Femur (tissue), 1 donor: ENCODE measurements at regions not wholly inside any gene's neighbourhood (a gene's known extent, or its start where the extent isn't known, plus 50 kb on each side); places are given as distances from the start of the nearest gene placed in this dataset.
"Not testable (repeated sequence)": the region's sequence is repeated elsewhere in the genome, so short reads cannot be mapped to it uniquely, and the experiment has no call there.

ENCODE experiments used
- DNase-seq: peaks from one replicate; pipeline ENCODE4 v3.0.0-alpha.2; 2017

GRCh38 chr3:87564438-87564837, 288.1 kb upstream of the POU1F1 start:
- no peak for DNase-seq

GRCh38 chr3:87563712-87564111, 287.3 kb upstream of the POU1F1 start:
- DNase-seq: no peak

GRCh38 chr3:87558492-87558891, 282.1 kb upstream of the POU1F1 start:
- DNase-seq: no peak

GRCh38 chr3:87555290-87555689, 278.9 kb upstream of the POU1F1 start:
- no peak for DNase-seq

- DNase-seq: no peak
These were observed 276.7 kb upstream of the POU1F1 start for GRCh38 chr3:87553058-87553457.

GRCh38 chr3:87550892-87551291, 274.5 kb upstream of the POU1F1 start:
- DNase-seq: no peak

GRCh38 chr3:87549208-87549607, 272.8 kb upstream of the POU1F1 start:
- no peak for DNase-seq

GRCh38 chr3:87548271-87548670, 271.9 kb upstream of the POU1F1 start:
- no peak for DNase-seq

- DNase-seq: no peak
These were observed 269.8 kb upstream of the POU1F1 start for GRCh38 chr3:87546216-87546615.

- not testable (repeated sequence) for DNase-seq
These were observed 267.0 kb upstream of the POU1F1 start for GRCh38 chr3:87543408-87543807.

- no peak for DNase-seq
These were observed 265.3 kb upstream of the POU1F1 start for GRCh38 chr3:87541723-87542122.

- not testable (repeated sequence) for DNase-seq
These were observed 262.3 kb upstream of the POU1F1 start for GRCh38 chr3:87538722-87539121.

- DNase-seq: no peak
These were observed 233.0 kb upstream of the POU1F1 start for GRCh38 chr3:87509401-87509800.

- DNase-seq: no peak
These were observed 232.5 kb upstream of the POU1F1 start for GRCh38 chr3:87508921-87509320.

GRCh38 chr3:87507753-87508152, 231.4 kb upstream of the POU1F1 start:
- DNase-seq: no peak

GRCh38 chr3:87503900-87504498, 227.6 kb upstream of the POU1F1 start:
- no peak for DNase-seq

GRCh38 chr3:87501076-87501475, 224.7 kb upstream of the POU1F1 start:
- DNase-seq: no peak

GRCh38 chr3:87498358-87499080, 222.1 kb upstream of the POU1F1 start:
- DNase-seq: no peak

GRCh38 chr3:87495938-87496337, 219.6 kb upstream of the POU1F1 start:
- DNase-seq: no peak

- no peak for DNase-seq
These were observed 217.9 kb upstream of the POU1F1 start for GRCh38 chr3:87494264-87494663.

GRCh38 chr3:87491843-87492242, 215.5 kb upstream of the POU1F1 start:
- no peak for DNase-seq

- DNase-seq: no peak
These were observed 213.5 kb upstream of the POU1F1 start for GRCh38 chr3:87489892-87490291.

- no peak for DNase-seq
These were observed 212.4 kb upstream of the POU1F1 start for GRCh38 chr3:87488765-87489164.

GRCh38 chr3:87486635-87487034, 210.3 kb upstream of the POU1F1 start:
- not testable (repeated sequence) for DNase-seq

GRCh38 chr3:87486115-87486514, 209.7 kb upstream of the POU1F1 start:
- no peak for DNase-seq
